GM21447 (cell line): ENCODE measurements at regions not wholly inside any gene's neighbourhood (a gene's known extent, or its start where the extent isn't known, plus 50 kb on each side); places are given as distances from the start of the nearest gene placed in this dataset.

Experiments
- ATAC-seq: cut with Tn5 transposase; IDR thresholded peaks from one replicate; pipeline ENCODE4 v1.9.1; 2021; ENCODE audit not compliant: unreplicated experiment

GRCh38 chr16:17617021-17617552 lies 146.3 kb upstream of the XYLT1 start:
- ATAC-seq: no peak

DNA sequence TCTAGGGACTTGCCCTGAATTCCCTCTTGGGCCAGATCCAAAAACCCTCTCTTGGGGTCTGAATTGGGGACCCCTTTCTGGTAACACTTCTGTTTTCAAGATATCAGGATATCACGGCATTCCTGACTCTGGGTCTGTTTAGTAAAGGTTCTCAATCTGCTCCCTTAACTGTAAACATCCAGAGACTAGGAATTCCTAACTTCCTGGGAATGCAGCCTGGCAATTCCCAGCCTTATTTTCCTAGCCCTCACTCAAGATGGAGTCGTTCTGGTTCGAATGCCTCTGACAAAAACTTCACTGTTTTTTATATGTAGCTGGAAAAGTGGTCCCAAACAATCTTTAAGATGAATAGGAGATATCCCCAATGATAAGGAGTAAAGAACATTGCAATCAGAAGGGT lies 141.6 kb upstream of the XYLT1 start:
- ATAC-seq: no peak

DNA sequence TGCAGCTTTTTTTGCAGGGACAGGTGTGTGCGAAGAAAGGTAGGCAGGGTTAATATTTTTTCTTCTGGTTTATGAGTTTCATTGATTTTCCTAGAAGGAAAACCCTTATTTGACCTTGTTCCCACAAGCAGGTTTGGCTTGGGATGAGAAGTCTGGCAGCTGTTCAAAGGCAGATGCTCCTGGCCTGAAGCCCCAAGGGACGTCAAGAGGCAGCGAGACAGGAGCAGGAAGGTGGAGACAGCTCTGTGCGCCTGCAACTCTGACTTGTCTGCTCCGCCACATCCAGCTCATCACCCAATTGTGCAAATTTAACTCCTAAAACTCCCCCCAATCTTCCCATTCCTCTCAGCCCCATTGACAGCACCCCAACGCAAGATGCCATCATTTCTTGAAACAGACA lies 136.8 kb upstream of the XYLT1 start:
- ATAC-seq: no peak

DNA sequence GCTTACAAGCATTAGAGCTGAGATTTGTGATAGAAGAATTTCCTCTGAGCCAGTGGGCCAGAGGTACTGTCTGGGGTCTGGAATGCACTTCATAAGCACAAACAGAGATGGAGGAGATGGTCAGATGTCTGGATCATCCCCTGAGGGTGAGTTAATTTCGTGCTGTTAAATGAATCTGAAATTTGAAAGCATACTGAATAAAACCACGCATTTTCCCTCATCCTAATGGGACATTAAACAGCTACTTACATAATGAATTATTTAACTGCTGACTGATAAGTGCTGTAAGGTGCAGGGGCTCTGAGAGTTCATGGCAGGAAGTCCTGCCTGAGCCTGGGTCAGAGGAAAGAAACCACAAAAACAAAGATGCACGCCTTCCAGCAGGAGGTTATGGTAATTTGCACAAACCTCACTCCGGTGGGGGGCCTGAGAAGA lies 136.3 kb upstream of the XYLT1 start:
- no peak for ATAC-seq

- ATAC-seq: no peak
Observed at GRCh38 chr16:17606460-17606859, 135.7 kb upstream of the XYLT1 start.

DNA sequence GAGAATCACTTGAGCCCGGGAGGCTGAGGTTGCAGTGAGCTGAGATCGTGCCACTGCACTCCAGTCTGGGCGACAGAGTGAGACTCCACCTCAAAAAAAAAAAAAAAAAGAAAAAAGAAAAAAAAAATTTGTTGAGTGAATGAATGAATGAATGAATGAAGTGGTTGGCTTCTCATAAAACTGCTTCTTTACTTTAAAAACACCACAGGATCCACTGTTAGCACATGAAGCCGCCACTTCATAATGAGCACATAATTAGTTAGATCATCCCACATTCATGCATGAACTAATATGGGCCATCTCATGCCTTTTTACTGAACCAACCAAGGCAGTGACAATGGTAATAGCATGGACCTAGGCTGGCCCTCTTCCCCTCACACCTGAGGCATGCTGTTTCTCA lies 135.0 kb upstream of the XYLT1 start:
- no peak for ATAC-seq

DNA sequence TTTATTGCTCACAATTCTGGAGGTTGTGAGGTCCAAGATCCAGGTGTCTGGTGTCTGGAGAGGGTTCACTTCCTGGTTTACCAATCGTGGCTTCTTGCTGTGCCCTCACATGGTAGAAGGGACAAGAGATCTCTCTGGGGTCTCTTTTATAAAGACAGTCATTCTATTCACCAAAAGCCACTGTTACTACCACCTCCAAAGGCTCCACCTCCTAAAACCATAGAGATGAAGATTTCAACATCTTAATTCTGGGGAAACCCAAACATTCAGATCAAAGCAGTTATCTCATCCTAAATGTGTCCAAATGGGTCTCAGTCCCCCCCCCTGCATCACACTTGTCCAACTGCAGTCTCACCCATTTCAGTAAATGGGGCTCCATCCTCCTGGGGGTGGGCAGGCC lies 132.9 kb upstream of the XYLT1 start:
- ATAC-seq: no peak

- ATAC-seq: no peak
Observed at GRCh38 chr16:17602678-17603077, 131.9 kb upstream of the XYLT1 start.

- no peak for ATAC-seq
Observed at GRCh38 chr16:17598968-17599367, 128.2 kb upstream of the XYLT1 start.

- ATAC-seq: no peak
Observed at GRCh38 chr16:17591655-17592405, 121.1 kb upstream of the XYLT1 start.

DNA sequence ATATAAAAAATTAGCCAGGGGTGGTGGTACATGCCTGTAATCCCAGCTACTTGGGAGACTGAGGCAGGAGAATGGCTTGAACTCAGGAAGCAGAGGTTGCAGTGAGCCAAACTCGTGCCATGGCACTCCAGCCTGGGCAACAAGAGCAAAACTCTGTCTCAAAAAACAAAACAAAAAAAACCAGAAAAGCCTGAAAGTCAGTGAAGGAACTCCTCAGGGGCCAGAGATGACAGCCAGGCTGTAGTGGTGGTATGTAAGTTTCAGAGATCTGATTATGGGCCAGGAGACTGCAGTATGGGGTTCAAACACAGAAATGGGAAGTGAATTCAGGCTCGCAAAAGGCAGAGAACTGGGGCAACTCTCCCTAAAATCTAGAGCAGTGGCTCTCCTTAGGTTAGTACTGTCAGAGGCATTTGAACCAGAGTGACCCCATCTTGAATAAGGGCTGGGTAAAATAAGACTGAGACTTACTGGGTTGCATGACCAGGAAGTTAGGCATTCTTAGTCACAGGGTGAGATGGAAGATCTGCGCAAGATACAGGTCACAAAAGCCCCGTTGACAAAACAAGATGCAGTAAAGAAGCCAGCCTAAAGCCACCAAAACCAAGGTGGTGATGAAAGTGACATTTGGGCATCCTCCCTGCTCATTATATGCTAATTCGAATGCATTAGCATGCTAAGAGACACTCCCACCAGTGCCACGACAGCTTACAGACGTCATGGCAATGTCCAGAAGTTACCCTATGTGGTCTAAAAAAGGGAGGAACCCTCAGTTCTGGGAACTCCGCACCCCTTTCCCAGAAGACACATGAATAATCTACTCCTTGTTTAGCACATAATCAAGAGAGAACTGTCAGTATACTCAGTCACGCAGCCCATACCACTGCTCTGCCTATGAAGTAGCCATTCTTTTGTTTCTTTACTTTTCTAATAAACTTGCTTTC lies 120.2 kb upstream of the XYLT1 start:
- ATAC-seq: no peak

GRCh38 chr16:17589898-17590297 lies 119.1 kb upstream of the XYLT1 start:
- ATAC-seq: no peak

- no peak for ATAC-seq
Observed at GRCh38 chr16:17585449-17586074, 114.8 kb upstream of the XYLT1 start.

- ATAC-seq: no peak
Observed at GRCh38 chr16:17578981-17579874, 108.5 kb upstream of the XYLT1 start.

DNA sequence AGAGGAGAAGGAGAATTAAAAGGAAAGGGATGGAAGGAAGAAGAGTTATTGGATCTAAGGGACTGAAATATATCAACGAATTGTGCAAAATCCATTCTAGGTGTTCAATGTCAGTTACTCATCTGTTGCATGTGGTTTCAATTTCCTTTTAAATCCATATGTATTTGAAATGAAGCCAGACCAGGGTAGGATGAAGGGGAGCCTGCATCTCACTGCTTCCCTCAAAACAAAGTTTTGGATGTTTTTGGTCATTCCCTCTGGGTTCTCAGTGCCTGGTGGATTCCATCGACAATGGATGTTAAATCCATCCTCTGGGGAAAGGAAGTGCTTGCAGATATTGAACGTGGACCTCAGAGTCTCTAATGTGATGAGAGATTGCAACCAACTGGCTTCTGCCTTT lies 103.5 kb upstream of the XYLT1 start:
- no peak for ATAC-seq

DNA sequence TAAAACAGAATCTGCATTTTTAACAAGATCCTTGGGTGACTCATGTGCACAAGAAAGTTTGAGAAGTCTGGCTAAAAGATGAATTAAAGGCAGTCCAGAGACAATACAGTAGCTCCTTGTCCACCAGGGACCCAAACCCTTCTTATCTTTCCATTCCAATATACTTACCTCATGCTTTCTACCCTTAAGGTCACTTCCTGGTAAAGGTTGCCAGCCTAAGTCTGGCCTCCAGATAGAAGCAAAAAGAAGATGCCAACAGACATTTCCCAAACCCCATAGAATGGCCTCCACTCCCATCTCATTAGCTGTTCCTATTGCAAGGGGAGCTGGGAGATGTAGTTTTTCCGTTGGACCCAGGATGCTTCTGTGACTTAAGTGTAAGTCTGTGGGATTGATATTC lies 101.4 kb upstream of the XYLT1 start:
- ATAC-seq: no peak

DNA sequence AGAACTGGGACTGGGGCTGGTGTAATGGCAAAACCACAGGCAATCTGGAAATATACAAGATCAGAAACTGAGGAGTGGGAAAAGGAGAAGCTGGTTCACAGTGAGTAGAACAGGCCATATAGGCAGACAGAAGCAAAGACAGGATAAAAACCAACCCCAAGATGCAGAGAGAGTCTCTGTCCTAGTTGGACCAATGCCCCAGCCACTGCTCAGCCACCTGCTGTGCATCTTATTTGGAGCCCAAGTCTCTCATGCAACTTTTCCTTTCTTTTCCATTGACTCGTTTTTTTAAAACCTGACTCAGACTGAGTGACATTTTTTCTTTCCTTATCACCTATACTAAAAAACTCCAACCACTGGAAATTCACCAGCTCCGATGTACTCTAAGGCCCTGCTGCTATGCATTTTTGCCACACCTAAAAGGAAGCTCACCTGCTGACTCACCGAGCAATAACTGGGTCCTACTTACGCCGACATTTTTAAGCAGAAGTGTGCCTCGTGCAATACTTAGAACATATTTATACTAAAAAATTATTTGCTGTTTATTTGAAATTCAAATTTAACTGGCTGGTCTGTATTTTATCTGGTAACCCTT lies 100.8 kb upstream of the XYLT1 start:
- ATAC-seq: no peak

GRCh38 chr16:17568239-17568638 lies 97.5 kb upstream of the XYLT1 start:
- no peak for ATAC-seq

DNA sequence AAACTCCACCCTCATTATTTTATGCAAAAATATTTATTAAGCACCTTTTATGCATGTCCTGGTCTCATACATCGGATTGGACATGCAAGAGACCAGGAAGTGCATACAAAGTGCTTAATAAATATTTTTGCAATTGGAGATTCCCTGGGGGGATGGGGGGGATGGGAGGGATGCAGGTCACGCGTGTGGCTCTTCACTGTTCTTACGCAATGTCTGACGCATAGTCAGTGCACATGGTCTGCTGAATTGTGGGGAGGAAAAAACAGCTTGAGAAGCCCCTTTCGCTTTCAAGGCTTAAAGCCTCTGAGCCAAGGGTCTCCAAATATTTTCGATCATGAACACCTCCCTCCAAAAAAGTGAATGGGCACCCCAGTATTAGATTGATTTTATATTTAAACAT lies 96.7 kb upstream of the XYLT1 start:
- ATAC-seq: no peak
